NCI-H2107 treated with DMSO at 0.1 percent for 48 hours (cell line): ENCODE measurements at regions not wholly inside any gene's neighbourhood (a gene's known extent, or its start where the extent isn't known, plus 50 kb on each side); places are given as distances from the start of the nearest gene placed in this dataset.
"Not testable (repeated sequence)": the region's sequence is repeated elsewhere in the genome, so short reads cannot be mapped to it uniquely, and the experiment has no call there.

Experiments
- DNase-seq: peaks from one replicate; lab custom pipeline; 2025; ENCODE audit not compliant: unreplicated experiment; lab: John Stamatoyannopoulos, UW

- no peak for DNase-seq
Measured at GRCh38 chr6:13874191-13874549, 50.6 kb upstream of the RNF182 start.

- DNase-seq, result peak; percentile 37
Measured at GRCh38 chr6:13873288-13874190, 51.2 kb upstream of the RNF182 start.

- no peak for DNase-seq
Measured at GRCh38 chr6:13872681-13873080, 52.1 kb upstream of the RNF182 start.

GRCh38 chr6:13872006-13872405, 52.7 kb upstream of the RNF182 start:
- not testable (repeated sequence) for DNase-seq

DNA sequence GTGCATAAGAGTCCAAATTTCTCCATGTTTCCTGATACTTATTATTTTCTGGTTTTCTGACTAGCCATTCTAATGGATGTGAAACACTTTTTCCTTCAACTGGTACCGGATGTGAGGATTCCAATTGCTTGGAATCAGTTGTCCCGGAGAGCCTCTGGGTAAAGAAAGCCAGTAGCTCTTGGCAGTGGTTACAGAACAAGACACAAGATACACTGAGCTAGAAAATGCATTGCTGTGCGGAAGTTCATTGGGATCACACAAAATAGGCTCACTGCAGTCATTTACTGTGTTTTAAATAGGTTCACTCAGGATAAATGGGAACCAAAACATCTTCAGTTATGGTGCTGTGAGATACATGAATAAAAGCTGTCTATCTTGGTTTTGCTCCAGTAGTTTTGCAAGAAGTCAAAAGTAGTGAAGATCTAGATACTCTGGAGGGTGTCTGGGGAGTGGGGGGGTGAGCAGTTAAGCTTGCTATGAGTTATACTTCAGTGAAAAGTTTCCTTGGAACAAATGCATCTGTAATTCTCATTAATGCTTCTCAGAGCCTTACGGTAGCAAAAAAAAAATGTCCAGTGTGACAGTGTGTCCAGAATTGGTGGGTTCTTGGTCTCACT, 54.4 kb upstream of the RNF182 start:
- no peak for DNase-seq

DNA sequence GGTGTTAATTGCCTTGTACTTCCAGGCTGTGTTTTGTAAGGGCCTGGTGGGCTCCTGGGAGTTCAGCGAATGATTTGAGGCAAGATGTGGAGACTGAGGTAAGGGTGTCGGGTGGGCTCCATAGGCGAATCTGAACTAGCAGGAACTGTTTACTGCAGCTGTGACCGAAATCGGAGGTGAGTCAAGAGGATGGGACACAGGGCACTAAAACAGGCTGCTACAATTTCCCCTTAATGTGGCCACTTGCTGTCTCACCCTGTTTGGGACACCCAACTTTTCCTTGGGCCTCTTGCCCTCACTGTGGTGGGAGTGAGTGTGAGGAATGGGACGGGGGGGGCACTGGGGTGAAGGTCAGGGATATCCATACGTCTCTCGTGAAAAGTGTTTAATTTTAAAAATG, 53.9 kb upstream of the MCUR1 start:
- DNase-seq, result no peak

DNA sequence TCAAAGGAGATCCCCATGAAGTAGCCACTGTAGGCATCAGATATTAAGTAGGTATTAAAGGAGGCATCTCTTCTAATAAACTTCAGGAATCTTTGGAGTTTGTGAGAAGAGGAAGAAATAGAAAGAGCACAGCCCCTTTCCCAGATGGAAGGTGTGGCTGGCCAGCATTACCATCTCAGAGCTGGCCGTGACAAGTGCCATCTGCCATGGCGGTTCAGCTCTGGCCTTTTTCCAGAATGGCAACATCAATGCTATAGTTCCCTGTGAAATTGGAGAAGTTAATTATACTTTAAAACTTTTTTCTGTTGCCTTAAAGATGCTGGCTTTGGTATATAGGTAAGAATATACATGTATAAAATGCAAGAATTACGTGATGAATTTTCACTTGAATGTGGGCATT, 51.9 kb upstream of the MCUR1 start:
- no peak for DNase-seq

DNA sequence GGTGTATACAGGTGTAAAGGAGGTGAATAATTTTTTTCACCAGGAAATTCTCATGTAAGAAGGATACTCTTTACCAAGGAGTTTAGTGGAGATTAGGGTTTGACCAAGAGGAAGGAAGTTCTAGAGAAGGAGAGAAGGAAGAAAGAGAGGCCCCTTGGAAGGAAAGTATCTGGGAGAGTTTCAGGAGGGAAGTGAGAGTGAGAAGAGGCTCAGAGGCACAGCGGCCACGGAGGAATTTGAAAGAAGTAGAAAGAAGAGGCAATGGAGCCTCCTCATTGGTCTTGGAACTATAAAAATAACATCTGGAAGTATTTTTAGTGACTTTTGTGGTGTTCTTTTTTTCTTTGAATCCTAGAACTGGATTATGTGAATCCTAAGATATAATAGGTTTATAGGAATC, 50.8 kb upstream of the MCUR1 start:
- no peak for DNase-seq

- DNase-seq, result not testable (repeated sequence)
Measured at GRCh38 chr6:13864669-13865068, 50.3 kb upstream of the MCUR1 start.
